Stomach (tissue), 8 donors: ENCODE measurements at regions not wholly inside any gene's neighbourhood (a gene's known extent, or its start where the extent isn't known, plus 50 kb on each side); places are given as distances from the start of the nearest gene placed in this dataset.

ENCODE experiments used
- DNase-seq, 2 donors: peaks; one replicate each; pipeline versions ENCODE4 v3.0.0 to v3.0.0-alpha.2; 2013 to 2019
- H3K27ac ChIP-seq, 5 donors: fragments of 200-600 bp in 4 of 5; sonication (generic) in 4 of 5; one replicate each; pipeline ENCODE4 v1.5.1; 2013 to 2019; ENCODE audit warnings: mild to moderate bottlenecking in 1 of 5, moderate library complexity in 1 of 5
- H3K27me3 ChIP-seq, 3 donors: fragments of 200-600 bp; sonication (generic); one replicate each; pipeline ENCODE4 v1.5.1; 2017 to 2019; ENCODE audit warnings: mixed run types in 1 of 3
- H3K36me3 ChIP-seq, 4 donors: fragments of 200-600 bp; sonication (generic); 1 replicate in 3 of 4; 2 replicates in 1 of 4; pipeline ENCODE4 v1.5.1; 2016 to 2019
- H3K4me1 ChIP-seq, 4 donors: fragments of 200-600 bp; sonication (generic); one replicate each; pipeline ENCODE4 v1.5.1; 2016 to 2019
- H3K4me3 ChIP-seq, 4 donors: fragments of 200-600 bp; sonication (generic) in 3 of 4; one replicate each; pipeline ENCODE4 v1.5.1; 2016 to 2019; ENCODE audit warnings: mild to moderate bottlenecking in 1 of 4
- H3K9me3 ChIP-seq, 4 donors: fragments of 200-600 bp; sonication (generic); one replicate each; pipeline ENCODE4 v1.5.1; 2016 to 2019
- EP300 ChIP-seq: sonication (generic); formaldehyde crosslinking; IDR thresholded peaks from one replicate; pipeline ENCODE4 v1.6.1; 2017; ENCODE audit warnings: antibody characterized with exemption
- POLR2A ChIP-seq, 4 donors: fragments of 450-650 bp; IDR thresholded peaks; one replicate each; pipeline ENCODE4 v1.6.1; 2016; ENCODE audit warnings: antibody characterized with exemption in 4 of 4, control low read depth in 2 of 4, mild to moderate bottlenecking in 1 of 4, moderate library complexity in 1 of 4
- POLR2AphosphoS5 ChIP-seq, 3 donors: sonication (generic); formaldehyde crosslinking; IDR thresholded peaks; one replicate each; pipeline ENCODE4 v1.6.1; 2016; ENCODE audit warnings: antibody characterized with exemption in 3 of 3
- WGBS, 5 donors: extraction: QIAGEN DNeasy Blood & Tissue Kit in 3 of 5; methylation state at CpG; one replicate each; pipeline versions ENCODE4 v1.1.5 to v1.1.7; 2013 to 2018; 5-methylcytosine and 5-hydroxymethylcytosine counted together
- intact Hi-C: fragments of 100-400 bp; cut with DNase I; formaldehyde crosslinking; loops from one replicate; pipeline ENCODE4 v1.15.1; 2023; ENCODE audit warnings: low total_unique reads
- TF ChIP-seq, protein P1 (sequence below), 7 experiments: fragments of 450-650 bp in 4 of 7; fragments of 200-600 bp in 3 of 7; sonication (generic) in 3 of 7; IDR thresholded peaks; one replicate each; pipeline ENCODE4 v1.5.1; 2016 to 2019; ENCODE audit warnings: antibody characterized with exemption in 7 of 7, control low read depth in 2 of 7, mild to moderate bottlenecking in 1 of 7
- donor health status: healthy with polysubstance abuse.
- donor health status: Bipolar disorder and iron deficiency.
- donor health status: healthy.

DNA sequence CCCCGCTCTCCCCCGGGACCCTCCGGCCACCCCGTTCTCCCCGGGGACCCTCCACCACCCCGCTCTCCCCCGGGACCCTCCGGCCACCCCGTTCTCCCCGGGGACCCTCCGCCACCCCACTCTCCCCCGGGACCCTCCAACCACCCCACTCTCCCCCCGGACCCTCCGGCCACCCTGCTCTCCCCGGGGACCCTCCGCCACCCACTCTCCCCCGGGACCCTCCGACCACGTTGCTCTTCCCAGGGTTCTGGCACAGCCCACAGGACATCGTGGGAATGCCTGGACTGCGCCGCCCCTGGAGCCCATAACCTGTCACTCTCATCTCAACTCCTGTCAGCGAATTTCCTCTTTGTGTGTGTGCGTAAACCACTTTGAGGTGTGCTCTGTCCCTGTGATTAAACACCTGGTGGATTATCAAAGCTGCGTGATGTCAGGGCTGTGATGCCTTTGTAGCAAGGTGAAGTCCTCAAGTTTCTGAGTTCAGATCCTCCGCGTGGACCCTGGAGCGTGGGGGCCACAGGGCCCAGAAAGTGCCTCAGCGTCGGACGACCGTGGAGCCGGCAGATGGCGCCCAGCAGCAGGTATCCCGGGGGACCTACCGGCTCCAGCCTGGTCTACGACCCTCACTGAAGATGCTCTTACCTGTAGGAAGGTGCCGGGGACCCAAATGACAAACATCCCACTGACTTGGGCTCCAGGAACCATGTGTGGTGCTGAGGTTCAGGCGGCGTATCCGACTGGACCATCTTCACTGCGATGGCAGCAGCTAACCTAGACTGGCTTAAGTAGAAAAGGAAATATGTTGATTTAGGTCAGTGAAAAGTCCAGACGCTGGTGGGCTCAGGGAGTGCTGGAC is 63.2 kb upstream of the GALNT9 start:
- Histone ChIP-seq H3K27ac (no peak overlapping the region), H3K36me3 (no peaks in the 10 kb centered on the region), H3K4me3 (no peak overlapping the region), H3K9me3 (no peaks in the 10 kb centered on the region), H3K27me3 (peaks cover 7 to 90% (median 41%) of the 10 kb centered on the region in 3 donors), H3K4me1 (peaks cover 0 to 7% (median 3%) of the 10 kb centered on the region in 4 donors)
- WGBS, 5 donors, result 79 to 86% (median 85%) methylated on average over 27 to 36 of the region's 43 CpGs
- intact Hi-C loops, result no loop called here
- TF ChIP-seq, protein P1, sequence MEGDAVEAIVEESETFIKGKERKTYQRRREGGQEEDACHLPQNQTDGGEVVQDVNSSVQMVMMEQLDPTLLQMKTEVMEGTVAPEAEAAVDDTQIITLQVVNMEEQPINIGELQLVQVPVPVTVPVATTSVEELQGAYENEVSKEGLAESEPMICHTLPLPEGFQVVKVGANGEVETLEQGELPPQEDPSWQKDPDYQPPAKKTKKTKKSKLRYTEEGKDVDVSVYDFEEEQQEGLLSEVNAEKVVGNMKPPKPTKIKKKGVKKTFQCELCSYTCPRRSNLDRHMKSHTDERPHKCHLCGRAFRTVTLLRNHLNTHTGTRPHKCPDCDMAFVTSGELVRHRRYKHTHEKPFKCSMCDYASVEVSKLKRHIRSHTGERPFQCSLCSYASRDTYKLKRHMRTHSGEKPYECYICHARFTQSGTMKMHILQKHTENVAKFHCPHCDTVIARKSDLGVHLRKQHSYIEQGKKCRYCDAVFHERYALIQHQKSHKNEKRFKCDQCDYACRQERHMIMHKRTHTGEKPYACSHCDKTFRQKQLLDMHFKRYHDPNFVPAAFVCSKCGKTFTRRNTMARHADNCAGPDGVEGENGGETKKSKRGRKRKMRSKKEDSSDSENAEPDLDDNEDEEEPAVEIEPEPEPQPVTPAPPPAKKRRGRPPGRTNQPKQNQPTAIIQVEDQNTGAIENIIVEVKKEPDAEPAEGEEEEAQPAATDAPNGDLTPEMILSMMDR (IDR thresholded peaks at IDR 0.05), result no peak
- TF ChIP-seq EP300 (no peak), POLR2AphosphoS5 (IDR thresholded peaks at IDR 0.05) (no peak), POLR2A (IDR thresholded peaks at IDR 0.05) (no peak)
- no peak for DNase-seq

DNA sequence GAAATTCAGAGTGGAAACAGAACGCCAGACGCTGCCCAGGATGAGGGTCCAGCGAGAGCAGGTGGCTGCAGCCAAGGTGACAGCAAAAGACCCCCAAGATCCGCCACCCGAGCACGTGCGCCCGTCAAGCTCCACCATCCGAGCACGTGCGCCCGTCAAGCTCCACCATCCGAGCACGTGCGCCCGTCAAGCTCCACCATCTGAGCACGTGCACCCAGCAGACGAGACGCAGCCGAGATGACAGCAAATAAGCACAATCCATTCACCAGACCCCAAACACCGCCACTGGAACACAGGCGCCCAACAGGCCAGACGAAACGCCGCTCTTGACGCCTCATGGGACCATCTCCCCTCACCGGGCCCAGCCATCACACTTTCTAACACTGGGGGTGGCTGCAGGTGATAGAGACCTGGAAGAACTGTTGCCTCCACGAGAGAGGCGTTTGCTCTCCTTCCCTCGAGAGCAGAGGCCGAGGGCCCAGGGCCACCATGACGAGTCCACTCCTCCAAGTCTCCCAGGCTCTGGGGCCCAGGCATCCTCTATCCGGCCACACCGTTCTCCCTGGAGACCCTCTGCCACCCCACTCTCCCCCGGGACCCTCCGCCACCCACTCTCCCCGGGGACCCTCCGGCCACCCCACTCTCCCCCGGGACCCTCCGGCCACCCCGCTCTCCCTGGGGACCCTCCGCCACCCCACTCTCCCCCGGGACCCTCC is 62.1 kb upstream of the GALNT9 start:
- intact Hi-C loops, result no loop called here
- H3K36me3 ChIP-seq, result no peaks in the 10 kb centered on the region
- H3K9me3 ChIP-seq, result no peaks in the 10 kb centered on the region
- 89 to 92% (median 90%) methylated on average over 30 to 43 of the region's 43 CpGs for WGBS, 5 donors
- TF ChIP-seq POLR2A (IDR thresholded peaks at IDR 0.05) (no peak), POLR2AphosphoS5 (IDR thresholded peaks at IDR 0.05) (no peak), EP300 (no peak)
- TF ChIP-seq, protein P1 (IDR thresholded peaks at IDR 0.05), result no peak
- no peaks in the 10 kb centered on the region for H3K4me1 ChIP-seq
- H3K27me3 ChIP-seq, result peaks cover 2 to 90% (median 41%) of the 10 kb centered on the region in 3 donors
- H3K27ac ChIP-seq, result no peak overlapping the region
- DNase-seq, result no peak
- H3K4me3 ChIP-seq, result no peak overlapping the region

DNA sequence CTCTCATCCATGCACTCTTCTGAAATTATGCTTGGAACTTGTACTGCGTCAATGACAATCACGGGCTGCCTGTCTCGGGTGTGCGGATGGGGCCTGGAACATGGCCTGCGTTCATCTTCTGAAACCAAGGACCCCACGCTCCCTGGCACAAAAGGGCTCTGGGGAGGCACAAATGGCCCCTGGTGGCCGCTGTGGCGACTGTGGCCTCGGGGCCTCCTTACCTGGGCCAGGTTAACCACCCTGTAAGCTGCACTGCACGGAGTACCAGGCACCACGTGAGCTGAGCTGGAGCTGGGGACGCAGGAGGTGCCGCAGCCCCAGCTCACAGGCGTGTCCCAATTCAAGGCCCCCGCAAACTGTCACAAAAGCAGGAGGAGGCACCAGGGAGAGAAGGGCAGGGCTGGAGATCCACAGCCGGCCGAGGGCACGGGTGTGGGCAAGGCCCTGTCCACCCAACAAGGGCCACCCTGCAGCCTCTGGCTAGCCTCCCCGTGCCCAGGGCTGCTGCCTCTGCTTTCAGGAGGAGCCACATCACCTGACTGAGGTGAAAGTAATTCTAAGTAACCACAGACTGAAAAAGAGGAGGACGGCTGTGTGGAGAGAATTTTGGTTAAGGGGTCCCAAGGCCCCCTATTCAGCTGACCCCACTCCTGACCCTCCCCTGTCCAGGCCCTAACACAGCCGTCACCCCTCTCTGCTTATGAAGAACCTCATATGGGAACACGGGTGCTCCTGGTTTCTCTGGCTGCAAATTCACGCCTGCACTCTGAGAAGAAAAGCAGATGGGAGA is 61.1 kb upstream of the GALNT9 start:
- H3K36me3 ChIP-seq, result no peaks in the 10 kb centered on the region
- no peak for DNase-seq
- H3K27ac ChIP-seq, result no peak overlapping the region
- intact Hi-C loops, result no loop called here
- H3K9me3 ChIP-seq, result no peaks in the 10 kb centered on the region
- no peak overlapping the region for H3K4me3 ChIP-seq
- peaks cover 2 to 90% (median 42%) of the 10 kb centered on the region in 3 donors for H3K27me3 ChIP-seq
- 77 to 88% (median 84%) methylated on average over 6 to 23 of the region's 23 CpGs for WGBS, 5 donors
- no peaks in the 10 kb centered on the region for H3K4me1 ChIP-seq
- TF ChIP-seq EP300 (no peak), POLR2AphosphoS5 (IDR thresholded peaks at IDR 0.05) (no peak), POLR2A (IDR thresholded peaks at IDR 0.05) (no peak)
- TF ChIP-seq, protein P1 (IDR thresholded peaks at IDR 0.05), result no peak
